ENCODE measurements at regions not wholly inside any gene's neighbourhood (a gene's known extent, or its start where the extent isn't known, plus 50 kb on each side); places are given as distances from the start of the nearest gene placed in this dataset.

- Histone ChIP-seq H3K23ac (ENCODE audit: low read depth, low read length, poor library complexity) (no peak overlapping the region), H2AFZ (ENCODE audit: low read length) (peak overlapping the region; percentile 35), H2BK120ac (ENCODE audit: low read depth, low read length) (no peak overlapping the region), H3K36me3 (replicated peaks in 1 of 2; ENCODE audit: control insufficient read depth in 2 of 2, insufficient read depth in 2 of 2, low read length in 2 of 2) (no peaks in the 10 kb centered on the region), H2BK12ac (ENCODE audit: low read length) (no peak overlapping the region), H4K91ac (ENCODE audit: low read depth, low read length, poor library complexity) (no peak overlapping the region), H3K4me1 (ENCODE audit: control insufficient read depth in 2 of 2, insufficient read depth in 1 of 2, low read depth in 1 of 2, low read length in 2 of 2) (peaks cover 0 to 1% of the 10 kb centered on the region in 2 donors), H2AK5ac (ENCODE audit: low read depth, low read length) (no peak overlapping the region), H2BK15ac (ENCODE audit: low read length) (no peak overlapping the region), H3K27ac (replicated peaks; ENCODE audit: low read length) (no peak overlapping the region), H3K9ac (ENCODE audit: low read depth, low read length, poor library complexity) (no peak overlapping the region), H3K9me3 (replicated peaks in 1 of 2; ENCODE audit: control insufficient read depth in 2 of 2, insufficient read depth in 1 of 2, low read depth in 1 of 2, low read length in 2 of 2) (peaks cover 0 to 3% of the 10 kb centered on the region in 2 donors), H3K79me1 (ENCODE audit: low read depth, low read length) (no peaks in the 10 kb centered on the region), H3K4me3 (ENCODE audit: low read length in 2 of 2) (no peak overlapping the region), H2BK5ac (ENCODE audit: low read length) (no peak overlapping the region), H3K27me3 (ENCODE audit: control insufficient read depth in 3 of 3, insufficient read depth in 3 of 3, low read depth in 1 of 3, low read length in 3 of 3) (no peaks in the 10 kb centered on the region), H3K4me2 (ENCODE audit: insufficient read depth, low read length, poor library complexity, severe bottlenecking) (no peak overlapping the region), H3K18ac (ENCODE audit: low read length) (no peak overlapping the region), H4K8ac (ENCODE audit: low read depth, low read length) (no peak overlapping the region), H3K14ac (ENCODE audit: low read length) (no peak overlapping the region), H3K4ac (ENCODE audit: low read length) (no peak overlapping the region)
- no CpG with 5 or more reads among the region's 2 CpGs for WGBS, 2 donors (ENCODE audit: extremely low coverage in 2 of 2, insufficient read length in 2 of 2, insufficient replicate concordance in 1 of 2)
- DNase-seq (ENCODE audit: low spot score), result no peak
Measured at GRCh38 chr4:189374176-189374575, 566.5 kb upstream of the FRG1 start.

- Histone ChIP-seq H3K18ac (ENCODE audit: low read length) (no peak overlapping the region), H3K36me3 (replicated peaks in 1 of 2; ENCODE audit: control insufficient read depth in 2 of 2, insufficient read depth in 2 of 2, low read length in 2 of 2) (no peaks in the 10 kb centered on the region), H2AFZ (ENCODE audit: low read length) (no peak overlapping the region), H3K27me3 (ENCODE audit: control insufficient read depth in 3 of 3, insufficient read depth in 3 of 3, low read depth in 1 of 3, low read length in 3 of 3) (no peaks in the 10 kb centered on the region), H2BK120ac (ENCODE audit: low read depth, low read length) (no peak overlapping the region), H2AK5ac (ENCODE audit: low read depth, low read length) (no peak overlapping the region), H3K4me2 (ENCODE audit: insufficient read depth, low read length, poor library complexity, severe bottlenecking) (no peak overlapping the region), H3K4me1 (ENCODE audit: control insufficient read depth in 2 of 2, insufficient read depth in 1 of 2, low read depth in 1 of 2, low read length in 2 of 2) (peaks cover 0 to 1% of the 10 kb centered on the region in 2 donors), H3K79me1 (ENCODE audit: low read depth, low read length) (no peaks in the 10 kb centered on the region), H3K4ac (ENCODE audit: low read length) (no peak overlapping the region), H4K8ac (ENCODE audit: low read depth, low read length) (no peak overlapping the region), H3K4me3 (ENCODE audit: low read length in 2 of 2) (peak overlapping the region in 1 of 2 donors; percentile 7), H2BK15ac (ENCODE audit: low read length) (no peak overlapping the region), H3K14ac (ENCODE audit: low read length) (no peak overlapping the region), H4K91ac (ENCODE audit: low read depth, low read length, poor library complexity) (no peak overlapping the region), H2BK12ac (ENCODE audit: low read length) (no peak overlapping the region), H3K9ac (ENCODE audit: low read depth, low read length, poor library complexity) (no peak overlapping the region), H2BK5ac (ENCODE audit: low read length) (no peak overlapping the region), H3K9me3 (replicated peaks in 1 of 2; ENCODE audit: control insufficient read depth in 2 of 2, insufficient read depth in 1 of 2, low read depth in 1 of 2, low read length in 2 of 2) (peaks cover 0 to 2% of the 10 kb centered on the region in 2 donors), H3K23ac (ENCODE audit: low read depth, low read length, poor library complexity) (no peak overlapping the region), H3K27ac (replicated peaks; ENCODE audit: low read length) (no peak overlapping the region)
- DNase-seq (ENCODE audit: low spot score), result no peak
- WGBS, 2 donors (ENCODE audit: extremely low coverage in 2 of 2, insufficient read length in 2 of 2, insufficient replicate concordance in 1 of 2), result no CpG with 5 or more reads among the region's 2 CpGs
Measured at GRCh38 chr4:189376901-189377300, 563.8 kb upstream of the FRG1 start.

GRCh38 chr4:189377569-189377968, 563.1 kb upstream of the FRG1 start:
- Histone ChIP-seq H3K4me1 (ENCODE audit: control insufficient read depth in 2 of 2, insufficient read depth in 1 of 2, low read depth in 1 of 2, low read length in 2 of 2) (peaks cover 0 to 1% of the 10 kb centered on the region in 2 donors), H2AFZ (ENCODE audit: low read length) (peak overlapping the region; percentile 13), H2BK120ac (ENCODE audit: low read depth, low read length) (no peak overlapping the region), H3K4ac (ENCODE audit: low read length) (no peak overlapping the region), H3K79me1 (ENCODE audit: low read depth, low read length) (no peaks in the 10 kb centered on the region), H2BK5ac (ENCODE audit: low read length) (no peak overlapping the region), H2AK5ac (ENCODE audit: low read depth, low read length) (no peak overlapping the region), H3K4me2 (ENCODE audit: insufficient read depth, low read length, poor library complexity, severe bottlenecking) (no peak overlapping the region), H3K36me3 (replicated peaks in 1 of 2; ENCODE audit: control insufficient read depth in 2 of 2, insufficient read depth in 2 of 2, low read length in 2 of 2) (no peaks in the 10 kb centered on the region), H3K27me3 (ENCODE audit: control insufficient read depth in 3 of 3, insufficient read depth in 3 of 3, low read depth in 1 of 3, low read length in 3 of 3) (no peaks in the 10 kb centered on the region), H2BK12ac (ENCODE audit: low read length) (no peak overlapping the region), H3K23ac (ENCODE audit: low read depth, low read length, poor library complexity) (no peak overlapping the region), H4K91ac (ENCODE audit: low read depth, low read length, poor library complexity) (no peak overlapping the region), H3K9ac (ENCODE audit: low read depth, low read length, poor library complexity) (no peak overlapping the region), H3K4me3 (ENCODE audit: low read length in 2 of 2) (no peak overlapping the region), H3K27ac (replicated peaks; ENCODE audit: low read length) (no peak overlapping the region), H4K8ac (ENCODE audit: low read depth, low read length) (no peak overlapping the region), H2BK15ac (ENCODE audit: low read length) (no peak overlapping the region), H3K18ac (ENCODE audit: low read length) (no peak overlapping the region), H3K14ac (ENCODE audit: low read length) (no peak overlapping the region), H3K9me3 (replicated peaks in 1 of 2; ENCODE audit: control insufficient read depth in 2 of 2, insufficient read depth in 1 of 2, low read depth in 1 of 2, low read length in 2 of 2) (peaks cover 0 to 2% of the 10 kb centered on the region in 2 donors)
- no peak for DNase-seq (ENCODE audit: low spot score)
- no CpG with 5 or more reads among the region's 2 CpGs for WGBS, 2 donors (ENCODE audit: extremely low coverage in 2 of 2, insufficient read length in 2 of 2, insufficient replicate concordance in 1 of 2)

GRCh38 chr4:189385098-189385497, 555.6 kb upstream of the FRG1 start:
- H3K36me3 ChIP-seq (replicated peaks in 1 of 2; ENCODE audit: control insufficient read depth in 2 of 2, insufficient read depth in 2 of 2, low read length in 2 of 2), result no peaks in the 10 kb centered on the region
- no peaks in the 10 kb centered on the region for H3K79me1 ChIP-seq (ENCODE audit: low read depth, low read length)
- H2AK5ac ChIP-seq (ENCODE audit: low read depth, low read length), result no peak overlapping the region
- no peak overlapping the region for H2BK12ac ChIP-seq (ENCODE audit: low read length)
- H2BK5ac ChIP-seq (ENCODE audit: low read length), result no peak overlapping the region
- no peak overlapping the region for H4K91ac ChIP-seq (ENCODE audit: low read depth, low read length, poor library complexity)
- no peak overlapping the region for H3K14ac ChIP-seq (ENCODE audit: low read length)
- H3K18ac ChIP-seq (ENCODE audit: low read length), result no peak overlapping the region
- no peak overlapping the region for H2BK120ac ChIP-seq (ENCODE audit: low read depth, low read length)
- H3K9me3 ChIP-seq (replicated peaks in 1 of 2; ENCODE audit: control insufficient read depth in 2 of 2, insufficient read depth in 1 of 2, low read depth in 1 of 2, low read length in 2 of 2), result no peaks in the 10 kb centered on the region
- H2AFZ ChIP-seq (ENCODE audit: low read length), result no peak overlapping the region
- H3K9ac ChIP-seq (ENCODE audit: low read depth, low read length, poor library complexity), result no peak overlapping the region
- H3K27me3 ChIP-seq (ENCODE audit: control insufficient read depth in 3 of 3, insufficient read depth in 3 of 3, low read depth in 1 of 3, low read length in 3 of 3), result no peaks in the 10 kb centered on the region
- no peak overlapping the region for H3K4me2 ChIP-seq (ENCODE audit: insufficient read depth, low read length, poor library complexity, severe bottlenecking)
- WGBS, 2 donors (ENCODE audit: extremely low coverage in 2 of 2, insufficient read length in 2 of 2, insufficient replicate concordance in 1 of 2), result no CpG with 5 or more reads among the region's 1 CpG
- no peak overlapping the region for H2BK15ac ChIP-seq (ENCODE audit: low read length)
- no peak for DNase-seq (ENCODE audit: low spot score)
- no peak overlapping the region for H3K23ac ChIP-seq (ENCODE audit: low read depth, low read length, poor library complexity)
- no peaks in the 10 kb centered on the region for H3K4me1 ChIP-seq (ENCODE audit: control insufficient read depth in 2 of 2, insufficient read depth in 1 of 2, low read depth in 1 of 2, low read length in 2 of 2)
- H4K8ac ChIP-seq (ENCODE audit: low read depth, low read length), result no peak overlapping the region
- H3K4me3 ChIP-seq (ENCODE audit: low read length in 2 of 2), result no peak overlapping the region
- H3K4ac ChIP-seq (ENCODE audit: low read length), result no peak overlapping the region
- H3K27ac ChIP-seq (replicated peaks; ENCODE audit: low read length), result no peak overlapping the region

Measured in neuronal stem cell (in vitro differentiated cells).